Neural progenitor cell (in vitro differentiated cells): ENCODE measurements at regions not wholly inside any gene's neighbourhood (a gene's known extent, or its start where the extent isn't known, plus 50 kb on each side); places are given as distances from the start of the nearest gene placed in this dataset.

ENCODE experiments used
- CTCF ChIP-seq: fragments of 200-600 bp; sonication (generic); IDR thresholded peaks from 2 replicates; pipeline ENCODE4 v1.5.1; 2017; ENCODE audit warnings: antibody characterized with exemption, mild to moderate bottlenecking
- EZH2 ChIP-seq: fragments of 200-600 bp; sonication (generic); IDR thresholded peaks from 2 replicates; pipeline ENCODE4 v1.6.1; 2017; ENCODE audit warnings: antibody characterized with exemption, mild to moderate bottlenecking, moderate library complexity
- EZH2phosphoT487 ChIP-seq: fragments of 200-600 bp; sonication (generic); IDR thresholded peaks from 2 replicates; pipeline ENCODE4 v1.6.1; 2017; ENCODE audit warnings: antibody characterized with exemption

DNA sequence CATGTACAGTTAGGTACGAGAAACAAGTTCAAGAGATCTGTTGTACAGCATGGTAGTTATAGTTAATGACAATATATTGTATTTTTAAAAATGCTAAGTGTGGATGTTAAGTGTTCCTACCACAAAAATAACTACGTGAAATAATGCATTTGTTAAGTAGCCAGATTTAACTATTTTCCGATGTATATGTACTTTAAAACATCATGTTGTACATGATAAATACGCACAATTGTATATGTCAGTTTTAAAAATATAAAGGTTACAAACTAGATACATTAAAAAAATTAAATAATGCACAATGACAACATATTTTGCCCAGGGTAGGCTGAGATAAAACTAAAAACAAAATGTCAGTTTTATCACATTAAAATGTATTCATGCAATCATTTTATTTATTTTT lies 285.1 kb upstream of the DCN start:
- no peak for TF ChIP-seq EZH2phosphoT487
- no peak for TF ChIP-seq CTCF
- no peak for TF ChIP-seq EZH2
